Mesenchymal stem cell (in vitro differentiated cells and primary cell): ENCODE measurements at regions not wholly inside any gene's neighbourhood (a gene's known extent, or its start where the extent isn't known, plus 50 kb on each side); places are given as distances from the start of the nearest gene placed in this dataset.

ENCODE experiments used
- DNase-seq: peaks from one replicate; pipeline ENCODE4 v3.0.0-alpha.2; 2013
- H2AFZ ChIP-seq: one replicate; pipeline ENCODE4 v1.6.1; 2013; ENCODE audit warnings: low read depth, mild to moderate bottlenecking, control low read depth, inconsistent platforms, low read length, moderate library complexity
- H2AK5ac ChIP-seq: 2 replicates; pipeline ENCODE4 v1.6.1; 2013; ENCODE audit warnings: low read length, moderate library complexity, mild to moderate bottlenecking, inconsistent platforms; ENCODE audit not compliant: severe bottlenecking
- H2BK120ac ChIP-seq: one replicate; pipeline ENCODE4 v1.6.1; 2013; ENCODE audit warnings: low read depth, mild to moderate bottlenecking, inconsistent platforms, low read length, moderate library complexity
- H2BK12ac ChIP-seq, 2 experiments: one replicate each; pipeline ENCODE4 v1.6.1; 2013; ENCODE audit warnings: inconsistent platforms in 2 of 2, low read length in 2 of 2, mild to moderate bottlenecking in 2 of 2, moderate library complexity in 2 of 2, control low read depth in 1 of 2
- H2BK15ac ChIP-seq: one replicate; pipeline ENCODE4 v1.6.1; 2013; ENCODE audit warnings: mild to moderate bottlenecking, low read depth, inconsistent platforms; ENCODE audit not compliant: poor library complexity, severe bottlenecking
- H2BK5ac ChIP-seq: 2 replicates; pipeline ENCODE4 v1.6.1; 2013; ENCODE audit warnings: low read depth, mild to moderate bottlenecking, low read length, control low read depth, inconsistent platforms; ENCODE audit not compliant: poor library complexity, severe bottlenecking
- H3K14ac ChIP-seq, 2 experiments: one replicate each; pipeline ENCODE4 v1.6.1; 2013; ENCODE audit warnings: inconsistent platforms in 2 of 2, low read length in 2 of 2, control low read depth in 1 of 2, mild to moderate bottlenecking in 1 of 2, moderate library complexity in 1 of 2
- H3K18ac ChIP-seq, 2 experiments: one replicate each; pipeline ENCODE4 v1.6.1; 2013; ENCODE audit warnings: inconsistent platforms in 2 of 2, low read length in 2 of 2, control low read depth in 1 of 2, low read depth in 1 of 2, mild to moderate bottlenecking in 1 of 2
- H3K23ac ChIP-seq, 2 experiments: one replicate each; pipeline ENCODE4 v1.6.1; 2013; ENCODE audit warnings: inconsistent platforms in 2 of 2, low read length in 2 of 2, mild to moderate bottlenecking in 2 of 2, moderate library complexity in 2 of 2, control low read depth in 1 of 2
- H3K27ac ChIP-seq: 2 replicates; pipeline ENCODE4 v1.5.1; 2013; ENCODE audit warnings: mild to moderate bottlenecking, moderate library complexity, low read length, control low read depth, inconsistent platforms; ENCODE audit not compliant: poor library complexity, severe bottlenecking
- H3K27me3 ChIP-seq, 2 experiments: 2 replicates each; pipeline versions ENCODE4 v1.6.1 to v1.7.0; 2013; ENCODE audit warnings: low read length in 2 of 2, mild to moderate bottlenecking in 2 of 2, moderate library complexity in 2 of 2, control low read depth in 1 of 2, inconsistent platforms in 1 of 2; ENCODE audit not compliant: control insufficient read depth in 1 of 2, insufficient read depth in 1 of 2
- H3K36me3 ChIP-seq, 2 experiments: 2 replicates each; pipeline versions ENCODE4 v1.6.1 to v1.7.0; 2013; ENCODE audit warnings: low read length in 2 of 2, control low read depth in 1 of 2, inconsistent platforms in 1 of 2, low read depth in 1 of 2, mild to moderate bottlenecking in 1 of 2; ENCODE audit not compliant: insufficient read depth in 2 of 2, control insufficient read depth in 1 of 2
- H3K4ac ChIP-seq, 2 experiments: one replicate each; pipeline ENCODE4 v1.6.1; 2013; ENCODE audit warnings: inconsistent platforms in 2 of 2, low read length in 2 of 2, mild to moderate bottlenecking in 2 of 2, moderate library complexity in 2 of 2, control low read depth in 1 of 2, low read depth in 1 of 2
- H3K4me1 ChIP-seq: 2 replicates; pipeline ENCODE4 v1.6.1; 2013; ENCODE audit warnings: low read depth, low read length, control low read depth; ENCODE audit not compliant: control insufficient read depth, insufficient read depth
- H3K4me2 ChIP-seq: 2 replicates; pipeline ENCODE4 v1.6.1; 2013; ENCODE audit warnings: low read length, mild to moderate bottlenecking, inconsistent platforms; ENCODE audit not compliant: poor library complexity, severe bottlenecking
- H3K4me3 ChIP-seq, 2 experiments: 2 replicates each; pipeline versions ENCODE4 v1.5.1 to v1.7.0; 2013; ENCODE audit warnings: low read length in 2 of 2, mild to moderate bottlenecking in 2 of 2, control low read depth in 1 of 2, low read depth in 1 of 2; ENCODE audit not compliant: insufficient read depth in 1 of 2
- H3K79me1 ChIP-seq: replicated peaks from 2 replicates; pipeline ENCODE4 v1.6.1; 2013; ENCODE audit warnings: mild to moderate bottlenecking, control low read depth, low read length, inconsistent platforms; ENCODE audit not compliant: poor library complexity, severe bottlenecking
- H3K9ac ChIP-seq: 2 replicates; pipeline ENCODE4 v1.7.0; 2013; ENCODE audit warnings: mild to moderate bottlenecking, low read length, moderate library complexity
- H3K9me3 ChIP-seq: 2 replicates; pipeline ENCODE4 v1.7.0; 2013; ENCODE audit warnings: mild to moderate bottlenecking, low read length; ENCODE audit not compliant: control insufficient read depth
- H4K8ac ChIP-seq: one replicate; pipeline ENCODE4 v1.6.1; 2013; ENCODE audit warnings: inconsistent platforms, mild to moderate bottlenecking, low read length, moderate library complexity
- H4K91ac ChIP-seq: one replicate; pipeline ENCODE4 v1.6.1; 2013; ENCODE audit warnings: mild to moderate bottlenecking, low read length, inconsistent platforms
- WGBS: methylation state at CpG from one replicate; pipeline ENCODE4 v1.1.7; 2013; ENCODE audit warnings: mixed read lengths; 5-methylcytosine and 5-hydroxymethylcytosine counted together

DNA sequence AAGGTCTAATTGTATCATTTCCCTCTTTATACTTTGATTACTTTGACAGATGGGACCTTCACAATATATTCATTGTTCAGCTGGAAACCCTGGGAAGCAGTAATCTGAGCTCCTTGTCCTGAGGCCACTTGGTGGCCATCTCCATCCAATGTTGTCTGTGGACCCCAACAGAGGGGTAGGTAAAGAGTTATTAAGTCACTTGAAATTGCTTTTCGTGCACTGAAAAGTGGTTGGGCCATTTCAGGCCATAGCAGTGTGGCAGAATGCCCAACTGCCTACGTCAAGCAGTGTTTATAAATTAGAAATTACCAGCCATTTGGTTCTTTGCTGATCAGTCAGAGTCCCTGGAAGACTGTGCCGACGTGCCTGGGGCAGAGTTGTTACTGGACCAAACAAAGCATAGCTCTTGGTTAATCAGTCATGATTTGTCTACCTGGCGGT lies 308.3 kb upstream of the USP25 start:
- Histone ChIP-seq H2BK120ac (no peak overlapping the region), H2BK15ac (no peak overlapping the region), H3K36me3 (no peaks in the 10 kb centered on the region), H3K9ac (no peak overlapping the region), H3K14ac (no peak overlapping the region), H3K23ac (no peak overlapping the region), H3K27ac (no peak overlapping the region), H3K4me2 (no peak overlapping the region), H2AK5ac (no peak overlapping the region), H3K9me3 (no peaks in the 10 kb centered on the region), H3K4me3 (no peak overlapping the region), H4K8ac (no peak overlapping the region), H3K79me1 (no peaks in the 10 kb centered on the region), H2BK12ac (no peak overlapping the region), H3K4me1 (no peaks in the 10 kb centered on the region), H2BK5ac (no peak overlapping the region), H3K18ac (no peak overlapping the region), H4K91ac (no peak overlapping the region), H2AFZ (no peak overlapping the region), H3K27me3 (no peaks in the 10 kb centered on the region), H3K4ac (no peak overlapping the region)
- DNase-seq: no peak
- WGBS: 87% methylated on average over 5 of the region's 5 CpGs

DNA sequence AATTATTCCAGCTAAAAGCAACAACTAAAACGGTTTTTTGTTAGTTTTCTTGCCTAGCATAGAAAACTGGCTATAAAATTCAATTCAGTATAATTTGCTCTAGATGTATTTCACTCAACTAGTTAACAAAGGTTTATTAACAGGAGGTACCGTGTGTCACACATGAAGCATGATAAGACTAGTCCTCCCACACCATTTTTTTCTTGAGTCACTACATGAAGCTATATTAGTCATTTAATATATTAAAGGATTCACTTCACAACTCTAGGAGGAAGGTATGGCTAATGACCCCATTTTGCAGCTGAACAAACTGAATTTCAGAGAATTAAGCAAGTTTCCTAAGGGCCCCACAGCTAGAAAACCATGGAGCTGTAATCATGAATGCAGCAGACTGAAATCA lies 307.8 kb upstream of the USP25 start:
- Histone ChIP-seq H3K9me3 (no peaks in the 10 kb centered on the region), H3K79me1 (no peaks in the 10 kb centered on the region), H3K4me1 (no peaks in the 10 kb centered on the region), H3K4me2 (no peak overlapping the region), H2BK15ac (no peak overlapping the region), H3K18ac (no peak overlapping the region), H4K8ac (no peak overlapping the region), H4K91ac (no peak overlapping the region), H3K23ac (no peak overlapping the region), H2BK12ac (no peak overlapping the region), H3K14ac (no peak overlapping the region), H3K36me3 (no peaks in the 10 kb centered on the region), H3K27ac (no peak overlapping the region), H3K4ac (no peak overlapping the region), H2BK120ac (no peak overlapping the region), H3K27me3 (no peaks in the 10 kb centered on the region), H2BK5ac (no peak overlapping the region), H2AK5ac (no peak overlapping the region), H3K9ac (no peak overlapping the region), H3K4me3 (no peak overlapping the region), H2AFZ (no peak overlapping the region)
- no CpG with 5 or more reads among the region's 2 CpGs for WGBS
- no peak for DNase-seq

GRCh38 chr21:15422783-15423182 lies 307.0 kb upstream of the USP25 start:
- Histone ChIP-seq H3K79me1 (no peaks in the 10 kb centered on the region), H3K4ac (no peak overlapping the region), H2BK5ac (no peak overlapping the region), H3K23ac (no peak overlapping the region), H3K14ac (no peak overlapping the region), H2AFZ (no peak overlapping the region), H3K27ac (no peak overlapping the region), H3K4me2 (no peak overlapping the region), H3K9ac (no peak overlapping the region), H4K91ac (no peak overlapping the region), H2BK12ac (no peak overlapping the region), H3K18ac (no peak overlapping the region), H4K8ac (no peak overlapping the region), H2BK15ac (no peak overlapping the region), H3K27me3 (no peaks in the 10 kb centered on the region), H2BK120ac (no peak overlapping the region), H3K4me3 (no peak overlapping the region), H3K9me3 (no peaks in the 10 kb centered on the region), H2AK5ac (no peak overlapping the region), H3K4me1 (no peaks in the 10 kb centered on the region), H3K36me3 (no peaks in the 10 kb centered on the region)
- WGBS: 50% methylated on average over 3 of the region's 3 CpGs
- no peak for DNase-seq

- no peak overlapping the region for H2BK15ac ChIP-seq
- WGBS: 76% methylated on average over 3 of the region's 4 CpGs
- H3K4me3 ChIP-seq: no peak overlapping the region
- no peaks in the 10 kb centered on the region for H3K36me3 ChIP-seq
- no peak for DNase-seq
- H3K23ac ChIP-seq: no peak overlapping the region
- H3K27ac ChIP-seq: no peak overlapping the region
- H2BK5ac ChIP-seq: no peak overlapping the region
- H3K14ac ChIP-seq: no peak overlapping the region
- H3K9me3 ChIP-seq: no peaks in the 10 kb centered on the region
- no peak overlapping the region for H3K9ac ChIP-seq
- H2BK120ac ChIP-seq: no peak overlapping the region
- no peak overlapping the region for H3K4ac ChIP-seq
- no peaks in the 10 kb centered on the region for H3K27me3 ChIP-seq
- H4K91ac ChIP-seq: no peak overlapping the region
- no peak overlapping the region for H2AFZ ChIP-seq
- no peak overlapping the region for H3K18ac ChIP-seq
- no peak overlapping the region for H2BK12ac ChIP-seq
- H3K4me1 ChIP-seq: no peaks in the 10 kb centered on the region
- H3K79me1 ChIP-seq: no peaks in the 10 kb centered on the region
- no peak overlapping the region for H2AK5ac ChIP-seq
- H4K8ac ChIP-seq: no peak overlapping the region
- H3K4me2 ChIP-seq: no peak overlapping the region
These were observed 305.9 kb upstream of the USP25 start for GRCh38 chr21:15423676-15424445.
